AG09309 (cell line): ENCODE measurements at regions not wholly inside any gene's neighbourhood (a gene's known extent, or its start where the extent isn't known, plus 50 kb on each side); places are given as distances from the start of the nearest gene placed in this dataset.
"Not testable (repeated sequence)": the region's sequence is repeated elsewhere in the genome, so short reads cannot be mapped to it uniquely, and the experiment has no call there.

Experiments used
- DNase-seq: peaks from one replicate; pipeline ENCODE4 v3.0.0-alpha.2; 2010; ENCODE audit warnings: low read depth
- H3K4me3 ChIP-seq: 2 replicates; pipeline ENCODE4 v1.5.1; 2011; ENCODE audit warnings: mild to moderate bottlenecking, low read depth, low read length, moderate library complexity; ENCODE audit not compliant: control insufficient read depth
- TF ChIP-seq, protein P1 (sequence below): IDR thresholded peaks from 2 replicates; pipeline ENCODE4 v1.5.1; 2011; ENCODE audit warnings: mild to moderate bottlenecking, low read depth, low read length, inconsistent platforms; ENCODE audit not compliant: insufficient read depth, control insufficient read depth; ENCODE audit errors: missing control alignments

- TF ChIP-seq, protein P1, sequence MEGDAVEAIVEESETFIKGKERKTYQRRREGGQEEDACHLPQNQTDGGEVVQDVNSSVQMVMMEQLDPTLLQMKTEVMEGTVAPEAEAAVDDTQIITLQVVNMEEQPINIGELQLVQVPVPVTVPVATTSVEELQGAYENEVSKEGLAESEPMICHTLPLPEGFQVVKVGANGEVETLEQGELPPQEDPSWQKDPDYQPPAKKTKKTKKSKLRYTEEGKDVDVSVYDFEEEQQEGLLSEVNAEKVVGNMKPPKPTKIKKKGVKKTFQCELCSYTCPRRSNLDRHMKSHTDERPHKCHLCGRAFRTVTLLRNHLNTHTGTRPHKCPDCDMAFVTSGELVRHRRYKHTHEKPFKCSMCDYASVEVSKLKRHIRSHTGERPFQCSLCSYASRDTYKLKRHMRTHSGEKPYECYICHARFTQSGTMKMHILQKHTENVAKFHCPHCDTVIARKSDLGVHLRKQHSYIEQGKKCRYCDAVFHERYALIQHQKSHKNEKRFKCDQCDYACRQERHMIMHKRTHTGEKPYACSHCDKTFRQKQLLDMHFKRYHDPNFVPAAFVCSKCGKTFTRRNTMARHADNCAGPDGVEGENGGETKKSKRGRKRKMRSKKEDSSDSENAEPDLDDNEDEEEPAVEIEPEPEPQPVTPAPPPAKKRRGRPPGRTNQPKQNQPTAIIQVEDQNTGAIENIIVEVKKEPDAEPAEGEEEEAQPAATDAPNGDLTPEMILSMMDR, result no peak
- DNase-seq, result no peak
- no peak overlapping the region for H3K4me3 ChIP-seq
Measured at GRCh38 chr10:45564303-45564959, 108.1 kb downstream of the ZFAND4 start.

DNA sequence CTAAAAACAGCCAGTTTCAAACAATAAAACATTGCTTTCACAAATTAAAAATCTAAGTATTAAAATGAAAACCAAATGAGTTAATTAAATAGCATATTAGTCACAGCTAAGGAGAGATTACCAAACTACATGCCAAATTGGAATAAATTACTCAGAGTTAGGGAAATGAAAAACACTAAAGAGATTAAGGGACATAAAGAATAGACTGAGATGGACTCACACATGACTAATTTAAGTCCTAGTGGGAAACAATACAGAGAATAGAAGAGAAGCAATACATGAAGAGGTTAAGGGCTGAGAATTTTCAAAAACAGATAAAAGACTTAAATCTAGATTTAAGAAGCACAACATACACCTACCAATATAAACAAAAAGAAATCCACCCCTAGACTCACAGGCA, 110.6 kb downstream of the ZFAND4 start:
- TF ChIP-seq, protein P1, result no peak

DNA sequence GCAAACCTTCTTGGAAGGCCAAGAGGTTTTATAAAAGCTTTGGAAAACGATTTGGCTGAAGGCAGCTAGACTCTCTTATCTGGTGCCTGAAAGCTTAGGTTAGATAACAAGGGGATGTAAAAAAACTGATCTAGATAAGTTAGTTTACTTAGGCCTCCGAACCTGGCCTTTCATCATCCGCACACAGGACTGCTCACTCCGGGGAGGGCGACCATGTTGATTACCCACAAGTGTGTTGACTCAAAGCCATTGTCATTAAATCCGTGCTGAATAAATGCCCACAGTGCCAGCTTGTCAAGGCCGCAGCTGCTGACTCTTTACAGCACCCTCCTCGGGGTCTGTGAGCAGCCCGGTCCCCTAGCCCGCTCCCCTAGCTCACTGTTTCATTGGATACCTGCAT, 112.3 kb downstream of the ZFAND4 start:
- no peak overlapping the region for H3K4me3 ChIP-seq
- no peak for DNase-seq
- TF ChIP-seq, protein P1, result no peak

More for the DNA sequence above, 110.6 kb downstream of the ZFAND4 start:
- no peak for DNase-seq
- no peak overlapping the region for H3K4me3 ChIP-seq

DNA sequence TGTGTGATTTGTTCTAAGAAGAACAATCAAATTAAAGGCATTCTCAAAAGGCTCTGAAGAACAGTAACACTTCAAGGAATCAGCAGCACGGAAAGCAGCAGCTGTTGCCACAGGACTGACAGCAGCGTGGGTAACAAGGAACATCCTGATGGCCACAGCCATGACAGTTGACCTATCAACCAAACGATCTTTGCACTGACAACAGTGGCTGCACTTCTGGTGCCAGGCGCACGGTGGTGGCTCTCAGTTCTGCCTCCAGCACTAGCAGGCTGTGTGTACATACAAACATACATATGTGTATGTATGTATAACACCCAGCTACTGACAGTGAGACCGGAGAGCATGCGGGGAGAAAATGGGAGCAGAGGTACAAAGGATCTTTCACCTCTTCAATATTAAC, 114.1 kb downstream of the ZFAND4 start:
- no peak for DNase-seq
- TF ChIP-seq, protein P1, result no peak
- no peak overlapping the region for H3K4me3 ChIP-seq

DNA sequence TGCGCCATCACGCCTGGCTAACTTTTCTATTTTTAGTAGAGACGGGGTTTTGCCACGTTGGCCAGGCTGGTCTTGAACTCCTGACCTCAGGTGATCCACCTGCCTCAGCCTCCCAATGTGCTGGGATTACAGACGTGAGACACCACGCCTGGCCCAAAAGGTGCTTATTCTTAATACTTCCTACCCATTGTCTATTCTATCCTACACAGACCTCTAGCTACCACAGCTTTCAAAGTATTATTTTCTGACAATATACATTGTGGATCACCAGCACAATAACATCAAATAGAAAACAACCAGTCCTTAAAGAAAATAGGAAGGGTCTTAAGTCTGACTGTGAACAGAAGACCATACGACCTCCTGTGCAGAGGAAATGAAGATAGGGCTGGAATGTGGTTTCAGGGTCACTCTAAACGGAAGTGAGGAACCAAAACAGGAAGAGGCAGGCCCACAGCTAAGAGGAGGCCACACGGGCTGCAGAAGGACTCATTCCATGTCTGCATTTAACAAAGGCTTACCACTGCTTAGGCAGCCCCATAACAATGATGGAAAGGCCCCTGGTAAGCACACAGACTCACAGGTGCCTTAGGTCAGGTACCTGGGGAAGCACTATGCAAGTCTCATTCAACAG, 115.2 kb downstream of the ZFAND4 start:
- no peak for DNase-seq
- no peak overlapping the region for H3K4me3 ChIP-seq
- TF ChIP-seq, protein P1, result no peak

DNA sequence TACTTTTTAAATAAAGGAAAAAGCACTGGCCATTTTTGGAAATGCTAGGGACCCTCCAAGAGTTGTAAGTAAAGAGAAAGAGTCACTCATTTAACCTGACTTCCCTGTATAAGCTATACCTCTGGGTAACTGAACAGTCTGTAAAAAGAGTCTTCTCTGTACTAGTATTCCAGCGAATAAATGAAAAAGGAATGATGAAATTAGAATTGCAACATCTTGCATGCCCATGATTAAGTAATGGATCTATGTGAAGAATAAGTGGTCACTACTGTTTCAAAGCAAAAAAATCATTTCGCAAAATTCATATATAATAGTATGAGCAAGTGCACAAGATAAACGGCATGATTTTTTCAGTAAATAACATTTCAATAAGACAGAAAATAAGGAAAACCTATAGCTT, 116.8 kb downstream of the ZFAND4 start:
- DNase-seq, result peak; percentile 2
- no peak overlapping the region for H3K4me3 ChIP-seq
- TF ChIP-seq, protein P1, result no peak

- DNase-seq, H3K4me3 ChIP-seq: not testable (repeated sequence)
Measured at GRCh38 chr10:45555332-45555731, 117.2 kb downstream of the ZFAND4 start.
